Testis (tissue), 2 donors: ENCODE measurements at regions not wholly inside any gene's neighbourhood (a gene's known extent, or its start where the extent isn't known, plus 50 kb on each side); places are given as distances from the start of the nearest gene placed in this dataset.

Source experiments
- POLR2A ChIP-seq: fragments of 450-650 bp; IDR thresholded peaks from one replicate; pipeline ENCODE4 v1.6.1; 2017; ENCODE audit warnings: antibody characterized with exemption, mild to moderate bottlenecking, moderate library complexity
- TF ChIP-seq, protein P1 (sequence below), 3 experiments: fragments of 450-650 bp in 2 of 3; fragments of 200-600 bp in 1 of 3; sonication (generic) in 1 of 3; IDR thresholded peaks; one replicate each; pipeline ENCODE4 v1.5.1; 2016 to 2019; ENCODE audit warnings: antibody characterized with exemption in 3 of 3, mild to moderate bottlenecking in 2 of 3, moderate library complexity in 1 of 3

GRCh38 chr4:123939621-123940020 lies 543.0 kb downstream of the SPRY1 start:
- TF ChIP-seq, protein P1, sequence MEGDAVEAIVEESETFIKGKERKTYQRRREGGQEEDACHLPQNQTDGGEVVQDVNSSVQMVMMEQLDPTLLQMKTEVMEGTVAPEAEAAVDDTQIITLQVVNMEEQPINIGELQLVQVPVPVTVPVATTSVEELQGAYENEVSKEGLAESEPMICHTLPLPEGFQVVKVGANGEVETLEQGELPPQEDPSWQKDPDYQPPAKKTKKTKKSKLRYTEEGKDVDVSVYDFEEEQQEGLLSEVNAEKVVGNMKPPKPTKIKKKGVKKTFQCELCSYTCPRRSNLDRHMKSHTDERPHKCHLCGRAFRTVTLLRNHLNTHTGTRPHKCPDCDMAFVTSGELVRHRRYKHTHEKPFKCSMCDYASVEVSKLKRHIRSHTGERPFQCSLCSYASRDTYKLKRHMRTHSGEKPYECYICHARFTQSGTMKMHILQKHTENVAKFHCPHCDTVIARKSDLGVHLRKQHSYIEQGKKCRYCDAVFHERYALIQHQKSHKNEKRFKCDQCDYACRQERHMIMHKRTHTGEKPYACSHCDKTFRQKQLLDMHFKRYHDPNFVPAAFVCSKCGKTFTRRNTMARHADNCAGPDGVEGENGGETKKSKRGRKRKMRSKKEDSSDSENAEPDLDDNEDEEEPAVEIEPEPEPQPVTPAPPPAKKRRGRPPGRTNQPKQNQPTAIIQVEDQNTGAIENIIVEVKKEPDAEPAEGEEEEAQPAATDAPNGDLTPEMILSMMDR (IDR thresholded peaks at IDR 0.05) = no peak
- TF ChIP-seq POLR2A = no peak
